HCT116 (cell line): ENCODE measurements at regions not wholly inside any gene's neighbourhood (a gene's known extent, or its start where the extent isn't known, plus 50 kb on each side); places are given as distances from the start of the nearest gene placed in this dataset.

Experiments
- ATAC-seq: fragments of 200-7000 bp; cut with Tn5 transposase; 2 replicates; pipeline ENCODE4 v1.9.1; 2020; ENCODE audit warnings: mild to moderate bottlenecking, moderate library complexity
- BruUV-seq: library from RNA; stranded (reverse); fragments of 400-500 nt; replicated peaks from 2 replicates; lab custom pipeline; 2021; lab: Mats Ljungman, UMichigan
- CTCF ChIA-PET: fragments of 300-600 bp; sonication (Branson Sonifier 250); formaldehyde crosslinking; loops from one replicate; lab custom pipeline; 2021; ENCODE audit warnings: antibody characterized with exemption; lab: Charles Lee
- POLR2A ChIA-PET: fragments of 300-600, 350-600 bp; sonication (Branson Sonifier 250); formaldehyde crosslinking; loops from one replicate; lab custom pipeline; 2021; ENCODE audit warnings: antibody characterized with exemption; lab: Charles Lee
- RAD21 ChIA-PET, 2 experiments: fragments of 300-600 bp; sonication (Branson Sonifier 250); formaldehyde crosslinking; loops; one replicate each; lab custom pipeline; 2023; ENCODE audit warnings: low total read pairs in 2 of 2; ENCODE audit not compliant: uncharacterized antibody in 2 of 2, unreplicated experiment in 2 of 2, low non-redundant PET in 1 of 2; lab: Charles Lee
- DNase-seq: peaks from one replicate; pipeline ENCODE4 v3.0.0-alpha.2; 2010; ENCODE audit warnings: low read depth, low spot score
- H2AFZ ChIP-seq: fragments of 200-600 bp; shearing (Covaris generic), sonication (generic); 2 replicates; pipeline ENCODE4 v1.6.1; 2017; ENCODE audit warnings: low read depth, mixed run types, mixed read lengths, antibody characterized with exemption, low read length; ENCODE audit not compliant: poor library complexity, severe bottlenecking
- H3K27ac ChIP-seq: 2 replicates; pipeline ENCODE4 v1.5.1; 2012; ENCODE audit warnings: low read depth, low read length
- H3K27me3 ChIP-seq: fragments of 200-600 bp; sonication (generic); 2 replicates; pipeline ENCODE4 v1.6.1; 2016; ENCODE audit warnings: mixed run types, low read length, mixed read lengths; ENCODE audit not compliant: insufficient read depth
- H3K36me3 ChIP-seq, 2 experiments: fragments of 200-500 bp in 1 of 2; fragments of 200-600 bp in 1 of 2; sonication (Bioruptor generic) in 1 of 2; sonication (generic) in 1 of 2; 2 replicates each; pipeline versions ENCODE4 v1.5.1 to v1.6.1; 2014 to 2016; ENCODE audit warnings: low read length in 2 of 2, inconsistent platforms in 1 of 2, mixed read lengths in 1 of 2, mixed run types in 1 of 2; ENCODE audit not compliant: insufficient read depth in 2 of 2, control insufficient read depth in 1 of 2
- H3K4me1 ChIP-seq, 2 experiments: fragments of 200-600 bp in 1 of 2; sonication (generic) in 1 of 2; 2 replicates each; pipeline versions ENCODE4 v1.5.1 to v1.6.1; 2012 to 2017; ENCODE audit warnings: low read length in 2 of 2, inconsistent platforms in 1 of 2, mild to moderate bottlenecking in 1 of 2, mixed read lengths in 1 of 2, mixed run types in 1 of 2, moderate library complexity in 1 of 2; ENCODE audit not compliant: insufficient read depth in 2 of 2, control insufficient read depth in 1 of 2
- H3K4me2 ChIP-seq: fragments of 200-600 bp; sonication (generic); 2 replicates; pipeline ENCODE4 v1.6.1; 2017; ENCODE audit warnings: mixed run types, low read length, mixed read lengths
- H3K4me3 ChIP-seq, 2 experiments: fragments of 200-600 bp in 1 of 2; sonication (generic) in 1 of 2; replicated peaks in 1 of 2; 2 replicates each; pipeline ENCODE4 v1.5.1; 2011 to 2016; ENCODE audit warnings: low read length in 2 of 2, control low read depth in 1 of 2, low read depth in 1 of 2, mild to moderate bottlenecking in 1 of 2, mixed read lengths in 1 of 2, mixed run types in 1 of 2
- H3K79me2 ChIP-seq: fragments of 200-600 bp; sonication (generic); 2 replicates; pipeline ENCODE4 v1.6.1; 2017; ENCODE audit warnings: mild to moderate bottlenecking, mixed run types, low read length, moderate library complexity, mixed read lengths; ENCODE audit not compliant: insufficient read depth
- H3K9ac ChIP-seq: fragments of 200-600 bp; sonication (generic); 2 replicates; pipeline ENCODE4 v1.6.1; 2016; ENCODE audit warnings: low read length, mixed read lengths
- H3K9me2 ChIP-seq: fragments of 200-600 bp; sonication (generic), shearing (Covaris generic); 2 replicates; pipeline ENCODE4 v1.6.1; 2017; ENCODE audit warnings: mixed run types, mild to moderate bottlenecking, moderate library complexity; ENCODE audit not compliant: insufficient read depth
- H3K9me3 ChIP-seq, 2 experiments: fragments of 200-500 bp in 1 of 2; fragments of 200-600 bp in 1 of 2; sonication (Bioruptor generic) in 1 of 2; sonication (generic) in 1 of 2; 2 replicates each; pipeline ENCODE4 v1.6.1; 2014 to 2017; ENCODE audit warnings: low read length in 2 of 2, mixed read lengths in 2 of 2, inconsistent platforms in 1 of 2, low read depth in 1 of 2, mild to moderate bottlenecking in 1 of 2, mixed run types in 1 of 2, moderate library complexity in 1 of 2; ENCODE audit not compliant: control insufficient read depth in 1 of 2, insufficient read depth in 1 of 2
- H4K20me1 ChIP-seq: fragments of 200-600 bp; sonication (generic), shearing (Covaris generic); 2 replicates; pipeline ENCODE4 v1.6.1; 2017; ENCODE audit warnings: mixed run types, mild to moderate bottlenecking, moderate library complexity; ENCODE audit not compliant: insufficient read depth
- ATF3 ChIP-seq: IDR thresholded peaks from 2 replicates; pipeline ENCODE4 v1.6.1; 2012
- CBX3 ChIP-seq: IDR thresholded peaks from 2 replicates; pipeline ENCODE4 v1.6.1; 2012; ENCODE audit warnings: low read depth
- CEBPB ChIP-seq: IDR thresholded peaks from 2 replicates; pipeline ENCODE4 v1.6.1; 2012; ENCODE audit warnings: low read depth
- ELF1 ChIP-seq: IDR thresholded peaks from 2 replicates; pipeline ENCODE4 v1.6.1; 2012; ENCODE audit warnings: low read depth, borderline replicate concordance
- EZH2phosphoT487 ChIP-seq: fragments of 200-600 bp; IDR thresholded peaks from 2 replicates; pipeline ENCODE4 v1.6.1; 2018; ENCODE audit warnings: antibody characterized with exemption, borderline replicate concordance
- FOSL1 ChIP-seq: IDR thresholded peaks from 2 replicates; pipeline ENCODE4 v1.6.1; 2012; ENCODE audit warnings: low read depth
- JUND ChIP-seq: IDR thresholded peaks from 2 replicates; pipeline ENCODE4 v1.6.1; 2012
- MAX ChIP-seq: IDR thresholded peaks from 2 replicates; pipeline ENCODE4 v1.6.1; 2012
- POLR2A ChIP-seq: IDR thresholded peaks from 2 replicates; pipeline ENCODE4 v1.7.0; 2011; ENCODE audit warnings: borderline replicate concordance; ENCODE audit not compliant: insufficient read depth, insufficient read length; ENCODE audit errors: extremely low read depth
- POLR2AphosphoS5 ChIP-seq: IDR thresholded peaks from 2 replicates; pipeline ENCODE4 v1.6.1; 2011; ENCODE audit warnings: mild to moderate bottlenecking, low read depth, low read length, moderate library complexity
- RAD21 ChIP-seq: IDR thresholded peaks from 2 replicates; pipeline ENCODE4 v1.6.1; 2012; ENCODE audit warnings: low read depth, mild to moderate bottlenecking
- REST ChIP-seq: IDR thresholded peaks from 2 replicates; pipeline ENCODE4 v1.6.1; 2012; ENCODE audit warnings: low read depth
- SP1 ChIP-seq: IDR thresholded peaks from 2 replicates; pipeline ENCODE4 v1.6.1; 2012; ENCODE audit warnings: low read depth
- SRF ChIP-seq: IDR thresholded peaks from 2 replicates; pipeline ENCODE4 v1.6.1; 2012; ENCODE audit warnings: low read depth
- TCF7L2 ChIP-seq: IDR thresholded peaks from 2 replicates; pipeline ENCODE4 v1.7.0; 2011; ENCODE audit warnings: borderline replicate concordance, inconsistent platforms; ENCODE audit not compliant: insufficient read depth, insufficient read length; ENCODE audit errors: extremely low read depth
- YY1 ChIP-seq: IDR thresholded peaks from 2 replicates; pipeline ENCODE4 v1.6.1; 2011; ENCODE audit warnings: low read length, low read depth, moderate library complexity, mild to moderate bottlenecking; ENCODE audit not compliant: insufficient replicate concordance; ENCODE audit errors: extremely low read depth
- ZBTB33 ChIP-seq: IDR thresholded peaks from 2 replicates; pipeline ENCODE4 v1.6.1; 2011; ENCODE audit warnings: mild to moderate bottlenecking, low read length, moderate library complexity; ENCODE audit not compliant: insufficient replicate concordance; ENCODE audit errors: extremely low read depth
- ZFX ChIP-seq: fragments of 450-650 bp; IDR thresholded peaks from 2 replicates; pipeline ENCODE4 v1.6.1; 2017
- ZNF274 ChIP-seq: fragments of 200-500 bp; sonication (Bioruptor generic); IDR thresholded peaks from 2 replicates; pipeline ENCODE4 v1.6.1; 2014; ENCODE audit warnings: mild to moderate bottlenecking, low read depth, low read length, inconsistent platforms
- intact Hi-C: fragments of 100-400 bp; cut with micrococcal nuclease; formaldehyde crosslinking; loops from 2 replicates; pipeline ENCODE4 v1.10.0; 2022

GRCh38 chr21:35637431-35637830 lies 422.9 kb downstream of the SETD4 start:
- Histone ChIP-seq H3K4me3 (no peak overlapping the region), H3K9ac (no peak overlapping the region), H3K79me2 (no peaks in the 10 kb centered on the region), H3K36me3 (no peaks in the 10 kb centered on the region), H3K4me1 (peaks cover 0 to 13% of the 10 kb centered on the region in 2 experiments; a peak in 2 of 4 replicates), H3K27me3 (no peaks in the 10 kb centered on the region), H3K4me2 (no peak overlapping the region), H3K9me3 (no peaks in the 10 kb centered on the region), H4K20me1 (no peaks in the 10 kb centered on the region), H3K9me2 (no peaks in the 10 kb centered on the region), H2AFZ (no peak overlapping the region), H3K27ac (no peak overlapping the region)
- no TSS peak for BruUV-seq
- no peak for DNase-seq
- ATAC-seq: no peak
- intact Hi-C loops: no loop called here
- ChIA-PET CTCF (no interaction called here), POLR2A (no interaction called here), RAD21 (no interaction called here)
- no peak for TF ChIP-seq SP1
- TF ChIP-seq ZFX: no peak
- TF ChIP-seq TCF7L2: no peak
- no peak for TF ChIP-seq RAD21
- no peak for TF ChIP-seq CEBPB
- TF ChIP-seq POLR2A: no peak
- TF ChIP-seq CBX3: no peak
- TF ChIP-seq POLR2AphosphoS5: no peak
- no peak for TF ChIP-seq EZH2phosphoT487
- TF ChIP-seq ZNF274: no peak
- no peak for TF ChIP-seq ATF3
- no peak for TF ChIP-seq JUND
- no peak for TF ChIP-seq ZBTB33
- no peak for TF ChIP-seq MAX
- no peak for TF ChIP-seq REST
- TF ChIP-seq FOSL1: no peak
- TF ChIP-seq ELF1: no peak
- no peak for TF ChIP-seq YY1
- no peak for TF ChIP-seq SRF
